B cell (primary cell): ENCODE measurements at regions not wholly inside any gene's neighbourhood (a gene's known extent, or its start where the extent isn't known, plus 50 kb on each side); places are given as distances from the start of the nearest gene placed in this dataset.

ENCODE experiments used
- ATAC-seq: fragments of 200-7000 bp; cut with Tn5 transposase; one replicate; pipeline ENCODE4 v1.10.0; 2021; ENCODE audit warnings: low read depth, mild to moderate bottlenecking, moderate number of reproducible peaks, moderate library complexity
- CTCF ChIA-PET: fragments of 350-600 bp; sonication (Branson Sonifier 250); formaldehyde crosslinking; loops from one replicate; lab custom pipeline; 2021; ENCODE audit warnings: antibody characterized with exemption, inconsistent platforms; lab: Charles Lee
- POLR2A ChIA-PET: fragments of 350-600 bp; sonication (Branson Sonifier 250); formaldehyde crosslinking; loops from one replicate; lab custom pipeline; 2021; ENCODE audit warnings: antibody characterized with exemption; lab: Charles Lee
- DNase-seq: peaks from one replicate; pipeline ENCODE4 v3.0.0; 2013
- H2AFZ ChIP-seq: 2 replicates; pipeline ENCODE4 v1.6.1; 2012; ENCODE audit warnings: mild to moderate bottlenecking, low read depth, low read length; ENCODE audit not compliant: insufficient read depth, poor library complexity, severe bottlenecking
- H3K27ac ChIP-seq, 2 donors: 1 replicate in 1 of 2; 2 replicates in 1 of 2; pipeline ENCODE4 v1.5.1; 2012 to 2013; ENCODE audit warnings: low read length in 2 of 2, mild to moderate bottlenecking in 2 of 2, moderate library complexity in 1 of 2
- H3K27me3 ChIP-seq, 4 experiments: fragments of 200-600 bp in 1 of 4; sonication (generic) in 1 of 4; replicated peaks in 1 of 4; 1 replicate in 2 of 4; 2 replicates in 2 of 4; pipeline versions ENCODE4 v1.6.1 to v1.7.0; 2013 to 2016; ENCODE audit warnings: low read length in 3 of 4, mild to moderate bottlenecking in 2 of 4, mixed read lengths in 1 of 4, moderate library complexity in 1 of 4; ENCODE audit not compliant: insufficient read depth in 4 of 4, control insufficient read depth in 3 of 4; ENCODE audit errors: control extremely low read depth in 1 of 4
- H3K36me3 ChIP-seq, 2 experiments: replicated peaks in 1 of 2; 1 replicate in 1 of 2; 2 replicates in 1 of 2; pipeline versions ENCODE4 v1.6.1 to v1.7.1; 2013; ENCODE audit warnings: low read length in 1 of 2; ENCODE audit not compliant: insufficient read depth in 2 of 2, control insufficient read depth in 1 of 2; ENCODE audit errors: control extremely low read depth in 1 of 2, extremely low read depth in 1 of 2
- H3K4me1 ChIP-seq, 2 donors: fragments of 200-600 bp in 1 of 2; sonication (generic) in 1 of 2; 1 replicate in 1 of 2; 2 replicates in 1 of 2; pipeline versions ENCODE4 v1.5.1 to v1.6.1; 2013 to 2017; ENCODE audit warnings: low read length in 2 of 2; ENCODE audit not compliant: control insufficient read depth in 2 of 2, insufficient read depth in 2 of 2
- H3K4me2 ChIP-seq: replicated peaks from 2 replicates; pipeline ENCODE3; 2012; ENCODE audit warnings: mild to moderate bottlenecking, low read depth, low read length; ENCODE audit not compliant: poor library complexity, severe bottlenecking
- H3K4me3 ChIP-seq, 5 experiments: fragments of 200-600 bp in 1 of 5; sonication (generic) in 1 of 5; 1 replicate in 3 of 5; 2 replicates in 2 of 5; pipeline versions ENCODE4 v1.5.1 to v1.7.0; 2011 to 2016; ENCODE audit warnings: low read length in 4 of 5, mild to moderate bottlenecking in 4 of 5, low read depth in 2 of 5, control low read depth in 1 of 5, moderate library complexity in 1 of 5; ENCODE audit not compliant: insufficient read depth in 1 of 5; ENCODE audit errors: control extremely low read depth in 1 of 5, extremely low read depth in 1 of 5
- H3K79me2 ChIP-seq: fragments of 200-600 bp; sonication (generic); one replicate; pipeline ENCODE4 v1.6.0; 2016; ENCODE audit warnings: low read length; ENCODE audit not compliant: control insufficient read depth, insufficient read depth
- H3K9ac ChIP-seq: fragments of 200-600 bp; sonication (generic); 2 replicates; pipeline ENCODE4 v1.6.1; 2017; ENCODE audit warnings: mild to moderate bottlenecking, low read length, moderate library complexity
- H3K9me3 ChIP-seq, 3 donors: one replicate each; pipeline versions ENCODE4 v1.6.1 to v1.7.1; 2013; ENCODE audit warnings: low read length in 2 of 3; ENCODE audit not compliant: control insufficient read depth in 2 of 3, insufficient read depth in 1 of 3; ENCODE audit errors: control extremely low read depth in 1 of 3
- H4K20me1 ChIP-seq: 2 replicates; pipeline ENCODE4 v1.6.0; 2012; ENCODE audit warnings: mild to moderate bottlenecking, low read length; ENCODE audit not compliant: insufficient read depth, control insufficient read depth, poor library complexity, severe bottlenecking
- H3K27ac Mint-ChIP-seq: one replicate; pipeline ENCODE4 v1.8.0; 2021; ENCODE audit warnings: mixed read lengths
- H3K27me3 Mint-ChIP-seq: one replicate; pipeline ENCODE4 v1.8.0; 2021; ENCODE audit warnings: mixed read lengths
- H3K4me1 Mint-ChIP-seq: one replicate; pipeline ENCODE4 v1.8.0; 2021; ENCODE audit warnings: mixed read lengths
- H3K4me3 Mint-ChIP-seq: one replicate; pipeline ENCODE4 v1.8.0; 2021; ENCODE audit warnings: mixed read lengths
- H3K9me3 Mint-ChIP-seq: one replicate; pipeline ENCODE4 v1.8.0; 2022; ENCODE audit warnings: mixed read lengths; ENCODE audit not compliant: insufficient read depth
- EZH2 ChIP-seq: IDR thresholded peaks from 2 replicates; pipeline ENCODE4 v1.6.1; 2012; ENCODE audit warnings: borderline replicate concordance, low read depth, mild to moderate bottlenecking, moderate library complexity, low read length; ENCODE audit not compliant: insufficient read depth, poor library complexity, severe bottlenecking
- WGBS: methylation state at CpG from one replicate; pipeline ENCODE4 v1.1.5; 2013; ENCODE audit warnings: missing lambda C conversion rate; ENCODE audit not compliant: insufficient coverage; 5-methylcytosine and 5-hydroxymethylcytosine counted together
- intact Hi-C: fragments of 100-400 bp; cut with micrococcal nuclease; formaldehyde crosslinking; loops from one replicate; pipeline ENCODE4 v1.10.0; 2022
- TF ChIP-seq, protein P1 (sequence below): fragments of 200-600 bp; IDR thresholded peaks from one replicate; pipeline ENCODE4 v1.8.0; 2022; ENCODE audit warnings: antibody characterized with exemption, mild to moderate bottlenecking

DNA sequence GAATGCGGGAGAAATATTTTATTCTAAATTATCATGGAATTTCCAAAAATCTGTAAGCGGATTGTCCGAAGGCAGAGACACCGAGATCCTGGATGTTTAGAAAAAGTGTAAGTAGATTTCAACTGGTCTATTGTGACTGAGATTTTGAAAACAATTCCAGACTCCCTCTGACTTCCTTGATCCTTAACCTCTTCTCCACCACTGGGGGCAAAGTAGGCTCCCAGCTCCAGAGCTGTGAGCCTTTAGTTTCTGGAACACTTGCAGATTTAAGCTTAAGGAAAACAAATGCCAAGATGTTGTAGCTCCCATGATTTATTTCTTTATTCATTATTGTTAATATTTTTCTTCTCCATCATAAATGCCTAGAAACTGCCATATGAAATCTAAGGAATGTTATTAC, 1320.5 kb upstream of the SEL1L start:
- H3K4me1 ChIP-seq, result no peaks in the 10 kb centered on the region
- H3K79me2 ChIP-seq, result no peaks in the 10 kb centered on the region
- WGBS, result no CpG with 5 or more reads among the region's 4 CpGs
- H3K36me3 ChIP-seq, result no peaks in the 10 kb centered on the region
- Mint-ChIP-seq H3K27me3 (no peaks in the 10 kb centered on the region), H3K27ac (no peak overlapping the region), H3K4me1 (no peaks in the 10 kb centered on the region), H3K9me3 (no peaks in the 10 kb centered on the region), H3K4me3 (no peak overlapping the region)
- no peak overlapping the region for H3K4me3 ChIP-seq
- ChIA-PET POLR2A (no interaction called here), CTCF (no interaction called here)
- H3K27me3 ChIP-seq, result no peaks in the 10 kb centered on the region
- no peak overlapping the region for H3K4me2 ChIP-seq
- intact Hi-C loops, result no loop called here
- ATAC-seq (no peak), DNase-seq (no peak)
- no peaks in the 10 kb centered on the region for H4K20me1 ChIP-seq
- TF ChIP-seq EZH2, result no peak
- TF ChIP-seq, protein P1, sequence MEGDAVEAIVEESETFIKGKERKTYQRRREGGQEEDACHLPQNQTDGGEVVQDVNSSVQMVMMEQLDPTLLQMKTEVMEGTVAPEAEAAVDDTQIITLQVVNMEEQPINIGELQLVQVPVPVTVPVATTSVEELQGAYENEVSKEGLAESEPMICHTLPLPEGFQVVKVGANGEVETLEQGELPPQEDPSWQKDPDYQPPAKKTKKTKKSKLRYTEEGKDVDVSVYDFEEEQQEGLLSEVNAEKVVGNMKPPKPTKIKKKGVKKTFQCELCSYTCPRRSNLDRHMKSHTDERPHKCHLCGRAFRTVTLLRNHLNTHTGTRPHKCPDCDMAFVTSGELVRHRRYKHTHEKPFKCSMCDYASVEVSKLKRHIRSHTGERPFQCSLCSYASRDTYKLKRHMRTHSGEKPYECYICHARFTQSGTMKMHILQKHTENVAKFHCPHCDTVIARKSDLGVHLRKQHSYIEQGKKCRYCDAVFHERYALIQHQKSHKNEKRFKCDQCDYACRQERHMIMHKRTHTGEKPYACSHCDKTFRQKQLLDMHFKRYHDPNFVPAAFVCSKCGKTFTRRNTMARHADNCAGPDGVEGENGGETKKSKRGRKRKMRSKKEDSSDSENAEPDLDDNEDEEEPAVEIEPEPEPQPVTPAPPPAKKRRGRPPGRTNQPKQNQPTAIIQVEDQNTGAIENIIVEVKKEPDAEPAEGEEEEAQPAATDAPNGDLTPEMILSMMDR, result no peak
- no peak overlapping the region for H2AFZ ChIP-seq
- no peak overlapping the region for H3K27ac ChIP-seq
- no peaks in the 10 kb centered on the region for H3K9me3 ChIP-seq
- no peak overlapping the region for H3K9ac ChIP-seq

DNA sequence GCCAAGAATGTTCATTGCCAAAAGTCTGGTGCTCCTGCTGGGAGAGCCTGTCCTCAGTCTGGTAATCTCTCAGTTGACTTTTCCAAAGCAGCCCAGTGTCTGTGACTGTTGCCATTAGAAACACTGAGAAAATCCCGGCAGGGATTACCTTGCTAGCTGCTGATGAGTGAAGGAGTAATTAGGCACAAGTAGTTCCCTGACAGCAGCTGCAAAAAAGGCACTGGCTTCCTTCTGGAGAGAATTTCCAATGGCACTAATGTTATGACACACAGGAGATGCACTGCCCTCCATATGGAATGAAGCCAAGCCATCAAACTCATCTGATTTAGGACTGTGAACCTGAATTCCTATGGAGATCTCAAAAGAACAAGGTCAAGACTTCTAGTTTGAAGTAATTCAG, 1321.2 kb upstream of the SEL1L start:
- H3K4me2 ChIP-seq, result no peak overlapping the region
- no peaks in the 10 kb centered on the region for H3K79me2 ChIP-seq
- no peak overlapping the region for H2AFZ ChIP-seq
- H3K27me3 Mint-ChIP-seq, result no peaks in the 10 kb centered on the region
- H3K4me1 ChIP-seq, result no peaks in the 10 kb centered on the region
- H3K9ac ChIP-seq, result no peak overlapping the region
- H3K36me3 ChIP-seq, result no peaks in the 10 kb centered on the region
- CTCF ChIA-PET, result no interaction called here
- ATAC-seq, result no peak
- POLR2A ChIA-PET, result no interaction called here
- H4K20me1 ChIP-seq, result no peaks in the 10 kb centered on the region
- 100% methylated on average over 1 of the region's 1 CpG for WGBS
- no peak overlapping the region for H3K27ac ChIP-seq
- no peaks in the 10 kb centered on the region for H3K9me3 Mint-ChIP-seq
- H3K4me3 ChIP-seq, result no peak overlapping the region
- no peak for DNase-seq
- intact Hi-C loops, result no loop called here
- TF ChIP-seq, protein P1, result no peak
- TF ChIP-seq EZH2, result no peak
- no peaks in the 10 kb centered on the region for H3K9me3 ChIP-seq
- H3K27ac Mint-ChIP-seq, result no peak overlapping the region
- no peak overlapping the region for H3K4me3 Mint-ChIP-seq
- no peaks in the 10 kb centered on the region for H3K4me1 Mint-ChIP-seq
- no peaks in the 10 kb centered on the region for H3K27me3 ChIP-seq
